Prostate gland (tissue), 2 donors: ENCODE measurements at regions not wholly inside any gene's neighbourhood (a gene's known extent, or its start where the extent isn't known, plus 50 kb on each side); places are given as distances from the start of the nearest gene placed in this dataset.

ENCODE experiments used
- CTCF ChIP-seq, 4 experiments: fragments of 200-600 bp in 2 of 4; fragments of 450-650 bp in 2 of 4; sonication (generic) in 2 of 4; IDR thresholded peaks; 1 replicate in 3 of 4; 2 replicates in 1 of 4; pipeline ENCODE4 v1.5.1; 2016 to 2019; ENCODE audit warnings: antibody characterized with exemption in 4 of 4, mild to moderate bottlenecking in 2 of 4, moderate library complexity in 2 of 4
- POLR2A ChIP-seq: fragments of 450-650 bp; IDR thresholded peaks from one replicate; pipeline ENCODE4 v1.6.1; 2016; ENCODE audit warnings: antibody characterized with exemption, mild to moderate bottlenecking
- POLR2AphosphoS5 ChIP-seq: sonication (generic); formaldehyde crosslinking; IDR thresholded peaks from one replicate; pipeline ENCODE4 v1.6.1; 2017; ENCODE audit warnings: antibody characterized with exemption

DNA sequence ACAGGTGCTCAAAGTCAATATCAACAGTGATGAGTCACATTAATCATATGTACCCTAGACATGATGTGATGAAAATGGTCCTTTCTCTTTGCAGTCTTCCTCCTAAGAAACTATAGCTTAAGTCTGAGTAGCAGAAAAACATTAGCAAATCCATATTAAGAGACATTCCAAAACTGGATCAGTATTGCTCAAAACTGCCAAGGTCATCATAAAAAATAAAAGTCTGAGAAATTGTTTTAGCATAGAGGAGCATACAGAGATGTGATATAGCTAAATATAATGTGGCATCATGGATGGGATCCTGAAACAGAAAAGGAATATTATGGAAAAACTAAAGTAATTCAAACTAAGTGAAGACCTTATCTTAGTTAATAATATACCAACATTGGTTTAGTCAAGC lies 1316.1 kb downstream of the SUCLG1 start:
- no peak for TF ChIP-seq POLR2AphosphoS5
- no peak for TF ChIP-seq POLR2A
- no peak for TF ChIP-seq CTCF (IDR thresholded peaks at IDR 0.05)
